PC-9 (cell line): ENCODE measurements at regions not wholly inside any gene's neighbourhood (a gene's known extent, or its start where the extent isn't known, plus 50 kb on each side); places are given as distances from the start of the nearest gene placed in this dataset.
"Not testable (repeated sequence)": the region's sequence is repeated elsewhere in the genome, so short reads cannot be mapped to it uniquely, and the experiment has no call there.

Experiments
- BruUV-seq: library from RNA; stranded (reverse); fragments of 400-500 nt; replicated peaks from 2 replicates; lab custom pipeline; 2021; lab: Mats Ljungman, UMichigan
- CTCF ChIA-PET: fragments of 300-600 bp; sonication (Branson Sonifier 250); formaldehyde crosslinking; loops from one replicate; lab custom pipeline; 2022; ENCODE audit warnings: antibody characterized with exemption; lab: Charles Lee
- POLR2A ChIA-PET: fragments of 300-600 bp; sonication (Branson Sonifier 250); formaldehyde crosslinking; loops from one replicate; lab custom pipeline; 2022; ENCODE audit warnings: antibody characterized with exemption; ENCODE audit not compliant: unreplicated experiment; lab: Charles Lee
- DNase-seq, 2 experiments: peaks; one replicate each; pipeline versions ENCODE4 v3.0.0 to v3.0.0-alpha.2; 2015 to 2022; ENCODE audit warnings: mixed read lengths in 1 of 2
- H2AFZ ChIP-seq: fragments of 200-600 bp; sonication (generic); 2 replicates; pipeline ENCODE4 v1.8.1; 2017; ENCODE audit warnings: antibody characterized with exemption
- H3F3A ChIP-seq: fragments of 200-600 bp; sonication (generic); 2 replicates; pipeline ENCODE4 v1.8.1; 2017; ENCODE audit warnings: antibody characterized with exemption, mild to moderate bottlenecking, low read depth; ENCODE audit not compliant: insufficient read depth
- H3K27ac ChIP-seq: fragments of 200-600 bp; sonication (generic); 2 replicates; pipeline ENCODE4 v1.6.1; 2016; ENCODE audit warnings: mixed run types
- H3K27me3 ChIP-seq: fragments of 200-600 bp; sonication (generic); 2 replicates; pipeline ENCODE4 v1.6.1; 2016; ENCODE audit warnings: low read depth, mixed run types; ENCODE audit not compliant: insufficient read depth
- H3K36me3 ChIP-seq: fragments of 200-600 bp; sonication (generic); 2 replicates; pipeline ENCODE4 v1.6.1; 2016; ENCODE audit warnings: low read depth, mixed run types
- H3K4me1 ChIP-seq: fragments of 200-600 bp; sonication (generic); replicated peaks from 2 replicates; pipeline ENCODE4 v1.6.1; 2016; ENCODE audit warnings: mixed run types; ENCODE audit not compliant: insufficient read depth
- H3K4me2 ChIP-seq: fragments of 200-600 bp; sonication (generic); 2 replicates; pipeline ENCODE4 v1.6.1; 2017; ENCODE audit warnings: mixed run types
- H3K4me3 ChIP-seq: fragments of 200-600 bp; sonication (generic); 2 replicates; pipeline ENCODE4 v1.6.1; 2016; ENCODE audit warnings: mixed run types
- H3K79me2 ChIP-seq: fragments of 200-600 bp; sonication (generic); 2 replicates; pipeline ENCODE4 v1.6.1; 2017; ENCODE audit warnings: low read depth, mixed run types
- H3K9me2 ChIP-seq: fragments of 200-600 bp; sonication (generic); 2 replicates; pipeline ENCODE4 v1.8.1; 2017; ENCODE audit warnings: mild to moderate bottlenecking; ENCODE audit not compliant: insufficient read depth
- H3K9me3 ChIP-seq: fragments of 200-600 bp; sonication (generic); 2 replicates; pipeline ENCODE4 v1.8.1; 2016; ENCODE audit warnings: low read depth; ENCODE audit not compliant: insufficient read depth
- H4K20me1 ChIP-seq: fragments of 200-600 bp; sonication (generic); 2 replicates; pipeline ENCODE4 v1.8.1; 2017; ENCODE audit not compliant: insufficient read depth
- EZH2 ChIP-seq: fragments of 200-600 bp; sonication (generic); IDR thresholded peaks from 2 replicates; pipeline ENCODE4 v1.8.0; 2017; ENCODE audit warnings: antibody characterized with exemption, low read depth
- intact Hi-C: fragments of 100-400 bp; cut with micrococcal nuclease; formaldehyde crosslinking; loops from one replicate; pipeline ENCODE4 v1.10.0; 2022; ENCODE audit not compliant: unreplicated experiment
- TF ChIP-seq, protein P1 (sequence below): fragments of 200-600 bp; sonication (generic); conservative IDR thresholded peaks from 2 replicates; pipeline ENCODE4 v1.6.1; 2017; ENCODE audit warnings: mixed run types, antibody characterized with exemption, mild to moderate bottlenecking, moderate library complexity

DNA sequence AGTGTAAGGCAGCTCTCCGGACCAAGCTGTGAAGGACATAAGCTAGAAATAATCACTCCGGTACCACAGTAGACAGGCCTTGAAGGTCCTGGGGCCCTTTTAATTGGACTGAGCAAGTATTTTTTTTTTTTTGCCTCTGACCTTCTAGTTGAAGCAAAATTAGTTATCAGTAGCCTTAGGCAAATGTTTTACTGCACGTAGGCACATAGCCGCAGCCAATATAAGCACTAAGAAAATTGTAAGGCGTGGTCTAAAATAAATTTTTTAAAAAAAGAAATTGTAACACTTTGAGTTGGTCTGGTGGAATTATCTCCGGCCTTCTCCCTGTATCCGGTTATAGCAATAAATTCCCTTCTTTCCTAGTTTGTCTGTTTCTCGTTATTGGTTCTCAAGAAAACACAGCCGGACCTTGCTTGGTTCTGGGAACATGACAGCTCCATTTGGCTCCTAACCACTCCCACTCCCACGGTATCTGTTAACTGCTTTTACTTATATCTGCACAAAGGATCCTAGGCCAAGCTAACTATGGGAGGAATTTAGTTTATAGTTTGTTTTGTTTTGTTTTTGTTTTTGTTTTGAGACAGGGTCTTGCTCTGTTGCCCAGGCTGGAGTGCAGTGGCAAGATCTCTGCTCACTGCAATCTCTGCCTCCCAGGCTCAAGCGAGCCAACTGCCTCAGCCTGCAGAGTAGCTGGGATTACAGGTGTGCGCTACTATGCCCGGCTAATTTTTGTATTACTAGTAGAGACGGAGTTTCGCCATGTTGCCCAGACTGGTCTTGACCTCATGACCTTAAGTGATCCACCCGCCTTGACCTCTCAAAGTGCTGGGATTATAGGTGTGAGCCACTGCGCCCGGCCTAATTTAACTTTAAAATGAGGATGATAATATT is 124.4 kb upstream of the KIF5B start:
- Histone ChIP-seq H2AFZ (no peak overlapping the region), H3K4me3 (no peak overlapping the region), H3K27ac (no peak overlapping the region), H3K9me3 (no peaks in the 10 kb centered on the region), H3K36me3 (no peaks in the 10 kb centered on the region), H3K79me2 (no peaks in the 10 kb centered on the region), H3K27me3 (no peaks in the 10 kb centered on the region), H3K9me2 (no peaks in the 10 kb centered on the region), H4K20me1 (no peaks in the 10 kb centered on the region), H3F3A (no peaks in the 10 kb centered on the region), H3K4me2 (no peak overlapping the region), H3K4me1 (0 out of 2 replicates have a peak, but pooled peaks cover 4% of the 10 kb centered on the region)
- CTCF ChIA-PET = no interaction called here
- intact Hi-C loops = no loop called here
- no TSS peak for BruUV-seq
- POLR2A ChIA-PET = no interaction called here
- no peak for TF ChIP-seq EZH2
- TF ChIP-seq, protein P1, sequence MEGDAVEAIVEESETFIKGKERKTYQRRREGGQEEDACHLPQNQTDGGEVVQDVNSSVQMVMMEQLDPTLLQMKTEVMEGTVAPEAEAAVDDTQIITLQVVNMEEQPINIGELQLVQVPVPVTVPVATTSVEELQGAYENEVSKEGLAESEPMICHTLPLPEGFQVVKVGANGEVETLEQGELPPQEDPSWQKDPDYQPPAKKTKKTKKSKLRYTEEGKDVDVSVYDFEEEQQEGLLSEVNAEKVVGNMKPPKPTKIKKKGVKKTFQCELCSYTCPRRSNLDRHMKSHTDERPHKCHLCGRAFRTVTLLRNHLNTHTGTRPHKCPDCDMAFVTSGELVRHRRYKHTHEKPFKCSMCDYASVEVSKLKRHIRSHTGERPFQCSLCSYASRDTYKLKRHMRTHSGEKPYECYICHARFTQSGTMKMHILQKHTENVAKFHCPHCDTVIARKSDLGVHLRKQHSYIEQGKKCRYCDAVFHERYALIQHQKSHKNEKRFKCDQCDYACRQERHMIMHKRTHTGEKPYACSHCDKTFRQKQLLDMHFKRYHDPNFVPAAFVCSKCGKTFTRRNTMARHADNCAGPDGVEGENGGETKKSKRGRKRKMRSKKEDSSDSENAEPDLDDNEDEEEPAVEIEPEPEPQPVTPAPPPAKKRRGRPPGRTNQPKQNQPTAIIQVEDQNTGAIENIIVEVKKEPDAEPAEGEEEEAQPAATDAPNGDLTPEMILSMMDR = no peak
- no peak for DNase-seq

DNA sequence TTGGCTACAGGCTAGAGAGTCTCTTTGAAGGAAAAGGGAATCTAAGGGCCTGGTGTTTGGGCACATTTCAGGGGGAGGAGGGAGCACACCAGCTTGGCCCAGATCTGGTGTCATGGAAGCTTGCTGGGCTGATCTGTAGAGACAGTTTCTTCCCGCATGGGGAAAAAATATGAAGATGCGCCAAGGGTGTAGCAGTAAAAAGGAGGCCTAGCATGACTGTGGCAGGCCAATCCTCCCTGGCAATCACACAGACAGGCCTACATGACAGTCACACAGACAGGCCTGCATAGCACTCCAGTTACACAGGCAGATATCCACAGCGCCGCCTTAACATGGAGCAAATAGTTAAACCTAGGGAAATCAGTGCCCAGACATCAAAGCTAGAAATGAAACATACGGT is 123.6 kb upstream of the KIF5B start:
- no peak for DNase-seq
- Histone ChIP-seq H2AFZ (no peak overlapping the region), H3F3A (no peaks in the 10 kb centered on the region), H3K4me2 (no peak overlapping the region), H3K9me3 (no peaks in the 10 kb centered on the region), H3K4me1 (0 out of 2 replicates have a peak, but pooled peaks cover 6% of the 10 kb centered on the region), H3K36me3 (no peaks in the 10 kb centered on the region), H3K9me2 (no peaks in the 10 kb centered on the region), H3K27ac (no peak overlapping the region), H3K4me3 (no peak overlapping the region), H4K20me1 (no peaks in the 10 kb centered on the region), H3K79me2 (no peaks in the 10 kb centered on the region), H3K27me3 (no peaks in the 10 kb centered on the region)
- no peak for TF ChIP-seq EZH2
- TF ChIP-seq, protein P1 = no peak
- CTCF ChIA-PET = no interaction called here
- intact Hi-C loops = no loop called here
- POLR2A ChIA-PET = no interaction called here
- no TSS peak for BruUV-seq

DNA sequence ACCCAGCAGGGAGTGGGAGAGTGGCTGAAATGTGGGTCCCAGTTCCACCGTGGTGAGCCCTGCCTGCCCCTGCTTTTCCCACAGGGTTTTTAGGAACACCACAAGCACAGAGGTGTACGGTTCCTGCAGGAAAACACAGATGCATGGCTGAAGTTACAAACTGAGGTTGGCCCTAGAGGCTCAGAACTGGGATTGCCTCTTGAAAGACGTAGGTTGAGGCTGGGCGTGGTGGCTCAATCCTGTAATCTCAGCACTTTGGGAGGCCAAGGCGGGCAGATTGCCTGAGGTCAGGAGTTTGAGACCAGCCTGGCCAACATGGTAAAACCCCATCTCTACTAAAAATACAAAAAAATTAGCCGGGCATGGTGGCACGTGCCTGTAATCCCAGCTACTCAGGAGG is 121.4 kb upstream of the KIF5B start:
- CTCF ChIA-PET, H3K9me2 ChIP-seq, intact Hi-C loops, BruUV-seq, DNase-seq, H3K4me2 ChIP-seq, H4K20me1 ChIP-seq, H3K36me3 ChIP-seq, H2AFZ ChIP-seq, H3K4me3 ChIP-seq, H3K27me3 ChIP-seq, H3K4me1 ChIP-seq, H3K27ac ChIP-seq, H3K9me3 ChIP-seq, POLR2A ChIA-PET, H3F3A ChIP-seq, H3K79me2 ChIP-seq: not testable (repeated sequence)
